A549 (cell line): ENCODE measurements at regions not wholly inside any gene's neighbourhood (a gene's known extent, or its start where the extent isn't known, plus 50 kb on each side); places are given as distances from the start of the nearest gene placed in this dataset.
"Not testable (repeated sequence)": the region's sequence is repeated elsewhere in the genome, so short reads cannot be mapped to it uniquely, and the experiment has no call there.

Source experiments
- ATAC-seq, 2 experiments: fragments of 200-7000 bp in 1 of 2; fragments of >200 bp in 1 of 2; cut with Nextera tagmentation in 1 of 2; cut with Tn5 transposase in 1 of 2; 3 replicates each; pipeline versions ENCODE4 v1.8.0 to v1.9.1; 2018 to 2020; ENCODE audit warnings: mild to moderate bottlenecking in 1 of 2, moderate library complexity in 1 of 2
- CTCF ChIA-PET: fragments of 300-600 bp; sonication (Branson Sonifier 250); formaldehyde crosslinking; extraction: SDS; loops from one replicate; lab custom pipeline; 2021; ENCODE audit warnings: antibody characterized with exemption, inconsistent platforms; lab: Yijun Ruan, JAX
- POLR2A ChIA-PET: fragments of 350-600 bp; formaldehyde crosslinking; extraction: SDS; loops from one replicate; lab custom pipeline; 2021; ENCODE audit warnings: antibody characterized with exemption, inconsistent platforms; lab: Yijun Ruan, JAX
- DNase-seq, 2 experiments: peaks; one replicate each; pipeline versions ENCODE4 v3.0.0 to v3.0.0-alpha.2; 2011 to 2016; ENCODE audit warnings: low read depth in 1 of 2, low spot score in 1 of 2
- FAIRE-seq: peaks from 2 replicates; lab custom pipeline; 2011; peaks lifted over from hg19 to GRCh38; lab: Jason Lieb, UNC
- H3K27ac ChIP-seq, 2 experiments: fragments of >200 bp; sonication (Bioruptor Twin); formaldehyde crosslinking; 3 replicates each; pipeline ENCODE4 v1.5.1; 2016 to 2017
- H3K4me1 ChIP-seq: fragments of >200 bp; sonication (Bioruptor Twin); formaldehyde crosslinking; 3 replicates; pipeline ENCODE4 v1.6.1; 2016
- H3K4me2 ChIP-seq: fragments of >200 bp; sonication (Bioruptor Twin); formaldehyde crosslinking; 3 replicates; pipeline ENCODE4 v1.6.1; 2016
- H3K4me3 ChIP-seq: fragments of >200 bp; sonication (Bioruptor Twin); formaldehyde crosslinking; 3 replicates; pipeline ENCODE4 v1.5.1; 2016
- H3K9me3 ChIP-seq: fragments of >200 bp; sonication (Bioruptor Twin); formaldehyde crosslinking; 3 replicates; pipeline ENCODE4 v1.6.1; 2016
- BHLHE40 ChIP-seq: IDR thresholded peaks from 2 replicates; pipeline ENCODE4 v1.6.1; 2012; ENCODE audit warnings: low read depth, low read length, inconsistent platforms
- CEBPB ChIP-seq, 2 experiments: fragments of >200 bp in 1 of 2; sonication (Bioruptor Twin) in 1 of 2; formaldehyde crosslinking in 1 of 2; IDR thresholded peaks; 2 replicates each; pipeline ENCODE4 v1.6.1; 2012 to 2016
- CTCF ChIP-seq: fragments of >200 bp; sonication (Bioruptor Twin); formaldehyde crosslinking; IDR thresholded peaks from 3 replicates; pipeline ENCODE4 v1.5.1; 2016
- E2F6 ChIP-seq: IDR thresholded peaks from 2 replicates; pipeline ENCODE4 v1.6.1; 2012; ENCODE audit warnings: low read depth, borderline replicate concordance
- EHF ChIP-seq: fragments of 250-450 bp; sonication (Bioruptor Pico); IDR thresholded peaks from 2 replicates; pipeline ENCODE4 v1.5.0; 2020; ENCODE audit warnings: mild to moderate bottlenecking
- EHMT2 ChIP-seq: fragments of 200-600 bp; sonication (generic); IDR thresholded peaks from 2 replicates; pipeline ENCODE4 v1.6.1; 2016; ENCODE audit warnings: antibody characterized with exemption, low read depth, mild to moderate bottlenecking, moderate library complexity
- FOSB ChIP-seq: fragments of 250-450 bp; sonication (Bioruptor Pico); IDR thresholded peaks from 2 replicates; pipeline ENCODE4 v1.5.0; 2020; ENCODE audit warnings: mild to moderate bottlenecking, moderate library complexity
- HEYL ChIP-seq: fragments of 250-450 bp; sonication (Bioruptor Pico); IDR thresholded peaks from 2 replicates; pipeline ENCODE4 v1.8.0; 2021; ENCODE audit warnings: mild to moderate bottlenecking, moderate library complexity
- HOXB5 ChIP-seq: fragments of 250-450 bp; sonication (Bioruptor Pico); IDR thresholded peaks from 2 replicates; pipeline ENCODE4 v1.5.0; 2020; ENCODE audit warnings: mild to moderate bottlenecking, moderate library complexity
- KDM1A ChIP-seq: fragments of 200-600 bp; sonication (generic); IDR thresholded peaks from 2 replicates; pipeline ENCODE4 v1.6.1; 2016; ENCODE audit warnings: low read depth, mild to moderate bottlenecking
- MAZ ChIP-seq: fragments of 150-350 bp; IDR thresholded peaks from 2 replicates; pipeline ENCODE4 v1.6.1; 2014; ENCODE audit warnings: antibody characterized with exemption, low read depth, low read length, borderline replicate concordance
- NFE2L2 ChIP-seq: fragments of 150-350 bp; conservative IDR thresholded peaks from 2 replicates; pipeline ENCODE4 v1.6.1; 2014; ENCODE audit warnings: low read length
- NPAS2 ChIP-seq: fragments of 250-450 bp; sonication (Bioruptor Pico); IDR thresholded peaks from 2 replicates; pipeline ENCODE4 v1.8.0; 2022; ENCODE audit warnings: mild to moderate bottlenecking, moderate library complexity, borderline replicate concordance
- NR3C1 ChIP-seq: fragments of >200 bp; sonication (Bioruptor Twin); formaldehyde crosslinking; IDR thresholded peaks from 3 replicates; pipeline ENCODE4 v1.6.1; 2017
- RCOR1 ChIP-seq: fragments of 150-350 bp; IDR thresholded peaks from 2 replicates; pipeline ENCODE4 v1.6.1; 2014; ENCODE audit warnings: antibody characterized with exemption, low read length, low read depth
- SREBF2 ChIP-seq: fragments of 450-650 bp; IDR thresholded peaks from 2 replicates; pipeline ENCODE4 v1.6.1; 2014; ENCODE audit warnings: mild to moderate bottlenecking, moderate library complexity
- TP53 ChIP-seq: fragments of 250-450 bp; sonication (Bioruptor Pico); IDR thresholded peaks from 2 replicates; pipeline ENCODE4 v1.5.0; 2021; ENCODE audit warnings: mild to moderate bottlenecking, moderate library complexity
- USF2 ChIP-seq: fragments of 450-650 bp; IDR thresholded peaks from 2 replicates; pipeline ENCODE4 v1.6.1; 2014; ENCODE audit warnings: antibody characterized with exemption
- ZNF302 ChIP-seq: fragments of 250-450 bp; sonication (Bioruptor Pico); IDR thresholded peaks from 2 replicates; pipeline ENCODE4 v1.9.0; 2021; ENCODE audit warnings: inconsistent platforms, mild to moderate bottlenecking, moderate library complexity
- ZSCAN20 ChIP-seq: fragments of 250-450 bp; sonication (Bioruptor Pico); IDR thresholded peaks from 2 replicates; pipeline ENCODE4 v1.8.0; 2022; ENCODE audit warnings: mild to moderate bottlenecking, moderate library complexity
- WGBS: methylation state at CpG from one replicate; pipeline ENCODE4 v1.1.6; 2017; ENCODE audit errors: missing lambda C conversion rate; 5-methylcytosine and 5-hydroxymethylcytosine counted together

- no peak overlapping the region for H3K4me3 ChIP-seq
- 0 out of 3 replicates have a peak, but pooled peaks cover 2% of the 10 kb centered on the region for H3K9me3 ChIP-seq
- no peak overlapping the region for H3K27ac ChIP-seq
- FAIRE-seq (no peak), DNase-seq (no peak), ATAC-seq (no peak)
- H3K4me1 ChIP-seq = peaks cover 6% of the 10 kb centered on the region; the same call in 1 of the 3 replicates
- 76% methylated on average over 2 of the region's 2 CpGs for WGBS
- TF ChIP-seq NR3C1 = no peak
- H3K4me2 ChIP-seq = no peak overlapping the region
- POLR2A ChIA-PET = no interaction called here
- CTCF ChIA-PET = interaction anchor here (0.5 to 0.9 kb wide), 4 partner anchors 9 to 580 kb away, joined by 3 to 4 read pairs (median 4); no protein-coding TSS in a partner anchor
Observed at GRCh38 chr5:74389531-74390305, 250.8 kb downstream of the ENC1 start.

- H3K27ac ChIP-seq, CTCF ChIA-PET, FAIRE-seq, DNase-seq, H3K4me2 ChIP-seq, POLR2A ChIA-PET, ATAC-seq, H3K4me3 ChIP-seq, H3K4me1 ChIP-seq, H3K9me3 ChIP-seq: not testable (repeated sequence)
- 61% methylated on average over 2 of the region's 2 CpGs for WGBS
Observed at GRCh38 chr5:74388411-74388810, 252.1 kb downstream of the ENC1 start.

GRCh38 chr5:74386571-74387334 lies 253.8 kb downstream of the ENC1 start:
- ChIA-PET CTCF (no interaction called here), POLR2A (no interaction called here)
- ATAC-seq = no peak
- H3K4me3 ChIP-seq = no peak overlapping the region
- H3K27ac ChIP-seq = no peak overlapping the region
- WGBS = 52% methylated on average over 4 of the region's 4 CpGs
- no peak for FAIRE-seq
- no peak overlapping the region for H3K4me2 ChIP-seq
- peaks cover 14% of the 10 kb centered on the region; the same call in 2 of the 3 replicates for H3K4me1 ChIP-seq
- no peak for DNase-seq
- TF ChIP-seq CEBPB (IDR thresholded peaks at IDR 0.05) (no peak), HEYL (CRISPR knock-in tag) (no peak), SREBF2 (no peak), RCOR1 (no peak), E2F6 (no peak)
- H3K9me3 ChIP-seq = 0 out of 3 replicates have a peak, but pooled peaks cover 2% of the 10 kb centered on the region

GRCh38 chr5:74384851-74385250 lies 255.7 kb downstream of the ENC1 start:
- 0 out of 3 replicates have a peak, but pooled peaks cover 2% of the 10 kb centered on the region for H3K9me3 ChIP-seq
- ChIA-PET CTCF (interaction anchor here (0.6 kb wide), 1 partner anchor 100 kb away, joined by 3 read pairs; no protein-coding TSS in a partner anchor), POLR2A (no interaction called here)
- no peak for FAIRE-seq
- H3K27ac ChIP-seq = no peak overlapping the region
- H3K4me1 ChIP-seq = peaks cover 8% of the 10 kb centered on the region; the same call in 1 of the 3 replicates
- no peak for DNase-seq
- H3K4me2 ChIP-seq = no peak overlapping the region
- TF ChIP-seq USF2 = no peak
- TF ChIP-seq EHMT2 = no peak
- TF ChIP-seq FOSB = no peak
- TF ChIP-seq E2F6 = no peak
- no peak for TF ChIP-seq NFE2L2
- no peak for TF ChIP-seq EHF (CRISPR knock-in tag)
- no peak for TF ChIP-seq TP53 (CRISPR knock-in tag)
- TF ChIP-seq CTCF = no peak
- TF ChIP-seq NPAS2 (CRISPR knock-in tag) = no peak
- TF ChIP-seq HEYL (CRISPR knock-in tag) = no peak
- no peak for TF ChIP-seq HOXB5 (CRISPR knock-in tag)
- no peak for TF ChIP-seq NR3C1
- no peak for TF ChIP-seq BHLHE40
- no peak for TF ChIP-seq KDM1A
- no peak for TF ChIP-seq ZNF302 (CRISPR knock-in tag)
- TF ChIP-seq ZSCAN20 (CRISPR knock-in tag) = no peak
- no peak for TF ChIP-seq MAZ
- WGBS = 86% methylated on average over 2 of the region's 2 CpGs
- no peak for ATAC-seq
- no peak overlapping the region for H3K4me3 ChIP-seq
